Esophagus muscularis mucosa (tissue), 4 donors: ENCODE measurements at regions not wholly inside any gene's neighbourhood (a gene's known extent, or its start where the extent isn't known, plus 50 kb on each side); places are given as distances from the start of the nearest gene placed in this dataset.

Experiments
- DNase-seq: peaks from one replicate; pipeline ENCODE4 v3.0.0-alpha.2; 2017; ENCODE audit errors: extremely low spot score
- H3K27ac ChIP-seq, 4 donors: fragments of 200-600 bp; sonication (generic); replicated peaks in 1 of 4; 1 replicate in 3 of 4; 2 replicates in 1 of 4; pipeline ENCODE4 v1.5.1; 2016 to 2019; ENCODE audit warnings: mild to moderate bottlenecking in 1 of 4
- H3K27me3 ChIP-seq, 4 donors: fragments of 200-600 bp; sonication (generic); one replicate each; pipeline versions ENCODE4 v1.5.1 to v1.6.0; 2016 to 2019
- H3K36me3 ChIP-seq, 4 donors: fragments of 200-600 bp; sonication (generic); one replicate each; pipeline ENCODE4 v1.5.1; 2016 to 2019
- H3K4me1 ChIP-seq, 4 donors: fragments of 200-600 bp; sonication (generic); one replicate each; pipeline ENCODE4 v1.5.1; 2016 to 2019
- H3K4me3 ChIP-seq, 4 donors: fragments of 200-600 bp; sonication (generic); 1 replicate in 2 of 4; 2 replicates in 2 of 4; pipeline ENCODE4 v1.5.1; 2016 to 2019; ENCODE audit warnings: mild to moderate bottlenecking in 4 of 4, moderate library complexity in 1 of 4
- H3K9me3 ChIP-seq, 4 donors: fragments of 200-600 bp; sonication (generic); 1 replicate in 3 of 4; 2 replicates in 1 of 4; pipeline ENCODE4 v1.5.1; 2016 to 2019
- EP300 ChIP-seq: sonication (generic); formaldehyde crosslinking; IDR thresholded peaks from one replicate; pipeline ENCODE4 v1.6.1; 2017; ENCODE audit warnings: antibody characterized with exemption
- POLR2A ChIP-seq: fragments of 450-650 bp; IDR thresholded peaks from one replicate; pipeline ENCODE4 v1.6.1; 2017; ENCODE audit warnings: antibody characterized with exemption, moderate library complexity, mild to moderate bottlenecking, low read depth
- POLR2AphosphoS5 ChIP-seq, 2 donors: sonication (generic); formaldehyde crosslinking; IDR thresholded peaks; one replicate each; pipeline ENCODE4 v1.6.1; 2017; ENCODE audit warnings: antibody characterized with exemption in 2 of 2
- WGBS: methylation state at CpG from one replicate; pipeline ENCODE4 v1.1.5; 2018; 5-methylcytosine and 5-hydroxymethylcytosine counted together
- intact Hi-C: fragments of 100-400 bp; cut with DNase I; formaldehyde crosslinking; loops from one replicate; pipeline ENCODE4 v1.15.1; 2023
- TF ChIP-seq, protein P1 (sequence below), 3 experiments: fragments of 200-600 bp in 2 of 3; fragments of 450-650 bp in 1 of 3; sonication (generic) in 2 of 3; IDR thresholded peaks; one replicate each; pipeline ENCODE4 v1.5.1; 2017 to 2019; ENCODE audit warnings: antibody characterized with exemption in 3 of 3, mild to moderate bottlenecking in 2 of 3, moderate library complexity in 1 of 3

DNA sequence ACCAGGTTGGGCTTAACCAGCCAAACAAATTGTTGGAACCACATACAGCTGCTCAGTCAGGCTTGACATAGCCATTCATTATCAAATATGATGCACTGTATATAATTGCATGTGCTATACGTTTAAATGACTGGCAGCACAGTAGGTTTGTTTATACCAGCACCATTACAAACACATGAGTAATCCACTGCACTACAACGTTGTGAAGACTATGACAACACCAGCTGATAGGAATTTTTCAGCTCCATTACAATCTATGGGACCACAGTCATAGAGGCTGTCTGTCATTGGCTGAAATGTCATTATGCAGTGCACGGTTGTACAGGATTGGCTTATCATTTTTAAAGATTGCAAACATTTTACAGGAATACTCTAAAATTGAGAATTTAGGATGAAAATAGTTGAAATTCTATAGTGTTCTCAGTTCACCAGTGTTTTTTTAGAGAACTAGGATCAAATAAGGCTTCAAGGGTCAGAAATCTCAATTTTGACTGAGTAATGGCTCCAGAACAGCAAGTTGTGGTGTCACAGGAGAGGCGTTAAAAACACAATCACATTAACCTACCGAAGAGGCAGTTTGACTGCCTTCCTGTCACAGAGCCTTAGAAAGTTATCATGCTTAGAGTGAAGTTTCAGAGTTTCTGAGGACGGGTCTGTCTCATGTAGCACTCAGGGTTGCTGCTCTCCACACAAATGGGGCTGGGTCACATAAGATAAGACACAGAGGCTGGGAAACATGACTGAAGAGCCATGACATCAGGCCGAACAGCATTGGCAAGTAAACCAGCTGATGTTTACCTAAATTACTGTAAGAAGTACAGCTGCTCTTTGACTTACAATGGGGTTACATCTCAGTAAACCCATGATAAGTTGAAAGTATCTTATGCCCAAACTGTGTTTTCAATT lies 60.7 kb upstream of the SMLR1 start:
- peak; percentile 72 for DNase-seq
- Histone ChIP-seq H3K36me3 (no peaks in the 10 kb centered on the region), H3K27ac (no peak overlapping the region), H3K4me3 (no peak overlapping the region), H3K9me3 (no peaks in the 10 kb centered on the region), H3K4me1 (no peaks in the 10 kb centered on the region), H3K27me3 (no peaks in the 10 kb centered on the region)
- intact Hi-C loops = no loop called here
- 85% methylated on average over 6 of the region's 7 CpGs for WGBS
- TF ChIP-seq POLR2A = no peak
- TF ChIP-seq, protein P1, sequence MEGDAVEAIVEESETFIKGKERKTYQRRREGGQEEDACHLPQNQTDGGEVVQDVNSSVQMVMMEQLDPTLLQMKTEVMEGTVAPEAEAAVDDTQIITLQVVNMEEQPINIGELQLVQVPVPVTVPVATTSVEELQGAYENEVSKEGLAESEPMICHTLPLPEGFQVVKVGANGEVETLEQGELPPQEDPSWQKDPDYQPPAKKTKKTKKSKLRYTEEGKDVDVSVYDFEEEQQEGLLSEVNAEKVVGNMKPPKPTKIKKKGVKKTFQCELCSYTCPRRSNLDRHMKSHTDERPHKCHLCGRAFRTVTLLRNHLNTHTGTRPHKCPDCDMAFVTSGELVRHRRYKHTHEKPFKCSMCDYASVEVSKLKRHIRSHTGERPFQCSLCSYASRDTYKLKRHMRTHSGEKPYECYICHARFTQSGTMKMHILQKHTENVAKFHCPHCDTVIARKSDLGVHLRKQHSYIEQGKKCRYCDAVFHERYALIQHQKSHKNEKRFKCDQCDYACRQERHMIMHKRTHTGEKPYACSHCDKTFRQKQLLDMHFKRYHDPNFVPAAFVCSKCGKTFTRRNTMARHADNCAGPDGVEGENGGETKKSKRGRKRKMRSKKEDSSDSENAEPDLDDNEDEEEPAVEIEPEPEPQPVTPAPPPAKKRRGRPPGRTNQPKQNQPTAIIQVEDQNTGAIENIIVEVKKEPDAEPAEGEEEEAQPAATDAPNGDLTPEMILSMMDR (IDR thresholded peaks at IDR 0.05) = no peak
- TF ChIP-seq EP300 = no peak
- no peak for TF ChIP-seq POLR2AphosphoS5 (IDR thresholded peaks at IDR 0.05)

DNA sequence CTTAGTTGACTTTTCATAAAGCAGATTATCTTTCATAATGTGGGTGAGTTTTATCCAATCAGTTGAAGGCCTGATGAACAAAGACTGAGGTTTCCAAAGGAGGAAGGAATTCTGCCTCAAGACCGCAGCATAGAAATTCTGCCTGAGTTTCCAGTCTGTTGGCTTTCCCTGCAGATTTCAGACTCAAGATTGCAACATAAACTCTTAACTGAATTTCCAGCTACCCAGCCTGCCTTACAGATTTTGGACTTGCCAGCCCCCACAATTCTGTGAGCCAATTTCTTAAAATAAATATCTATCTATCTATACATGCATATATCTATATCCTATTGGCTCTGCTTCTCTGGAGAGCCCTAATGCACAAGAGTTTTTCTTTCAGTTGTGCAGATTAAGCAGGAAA lies 57.3 kb upstream of the SMLR1 start:
- H3K4me3 ChIP-seq = no peak overlapping the region
- TF ChIP-seq EP300 (no peak), POLR2AphosphoS5 (IDR thresholded peaks at IDR 0.05) (no peak), POLR2A (no peak)
- TF ChIP-seq, protein P1 (IDR thresholded peaks at IDR 0.05) = no peak
- H3K4me1 ChIP-seq = no peaks in the 10 kb centered on the region
- H3K36me3 ChIP-seq = no peaks in the 10 kb centered on the region
- H3K27ac ChIP-seq = no peak overlapping the region
- H3K9me3 ChIP-seq = no peaks in the 10 kb centered on the region
- H3K27me3 ChIP-seq = no peaks in the 10 kb centered on the region
- intact Hi-C loops = no loop called here
- WGBS = 55% methylated on average over 1 of the region's 1 CpG
- no peak for DNase-seq

DNA sequence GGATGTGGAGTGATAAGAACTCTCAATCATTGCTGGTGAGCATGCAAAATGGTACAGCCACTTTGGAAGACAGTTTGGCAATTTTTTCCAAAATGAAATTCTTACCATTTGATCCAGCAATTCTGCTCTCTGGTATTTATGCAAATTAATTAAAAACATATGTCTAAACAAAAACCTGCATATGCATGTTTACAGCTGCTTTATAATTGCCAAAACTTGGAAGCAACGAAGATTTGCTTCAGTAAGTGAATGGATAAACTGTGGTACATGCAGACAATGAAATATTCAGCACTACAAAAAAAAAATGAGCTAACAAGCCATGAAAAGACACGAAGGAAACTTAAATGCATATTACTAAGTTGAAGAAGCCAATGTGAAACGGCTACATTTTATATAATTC lies 55.5 kb upstream of the SMLR1 start:
- 70% methylated on average over 3 of the region's 3 CpGs for WGBS
- no peak overlapping the region for H3K27ac ChIP-seq
- DNase-seq = no peak
- no peaks in the 10 kb centered on the region for H3K9me3 ChIP-seq
- intact Hi-C loops = no loop called here
- no peak overlapping the region for H3K4me3 ChIP-seq
- no peaks in the 10 kb centered on the region for H3K27me3 ChIP-seq
- H3K36me3 ChIP-seq = no peaks in the 10 kb centered on the region
- H3K4me1 ChIP-seq = no peaks in the 10 kb centered on the region
- TF ChIP-seq, protein P1 (IDR thresholded peaks at IDR 0.05) = no peak
- TF ChIP-seq POLR2AphosphoS5 (IDR thresholded peaks at IDR 0.05) (no peak), POLR2A (no peak), EP300 (no peak)

DNA sequence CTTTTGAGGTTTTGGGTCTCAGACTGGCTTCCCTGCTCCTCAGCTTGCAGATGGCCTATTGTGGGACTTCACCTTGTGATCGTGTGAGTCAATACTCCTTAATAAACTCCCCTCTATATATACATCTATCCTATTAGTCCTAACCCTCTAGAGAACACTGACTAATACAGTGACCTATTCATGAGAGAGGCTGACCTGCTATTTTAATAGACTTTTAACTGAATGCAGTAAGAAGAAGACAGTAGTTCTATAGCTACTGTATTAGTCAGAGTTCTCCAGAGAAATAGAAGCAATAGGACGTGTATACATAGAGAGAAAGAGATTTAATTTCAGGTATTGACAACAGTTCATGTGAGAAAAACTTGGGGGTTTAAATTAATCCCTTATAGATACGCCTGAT lies 53.3 kb upstream of the SMLR1 start:
- peaks cover 0 to 6% (median 0%) of the 10 kb centered on the region in 4 donors for H3K4me1 ChIP-seq
- H3K9me3 ChIP-seq = no peaks in the 10 kb centered on the region
- WGBS = 94% methylated on average over 3 of the region's 3 CpGs
- no peak overlapping the region for H3K4me3 ChIP-seq
- H3K36me3 ChIP-seq = no peaks in the 10 kb centered on the region
- TF ChIP-seq EP300 = no peak
- no peak for TF ChIP-seq POLR2AphosphoS5 (IDR thresholded peaks at IDR 0.05)
- no peak for TF ChIP-seq POLR2A
- TF ChIP-seq, protein P1 (IDR thresholded peaks at IDR 0.05) = no peak
- H3K27me3 ChIP-seq = no peaks in the 10 kb centered on the region
- no peak overlapping the region for H3K27ac ChIP-seq
- DNase-seq = no peak
- intact Hi-C loops = no loop called here
